ENCODE measurements at regions not wholly inside any gene's neighbourhood (a gene's known extent, or its start where the extent isn't known, plus 50 kb on each side); places are given as distances from the start of the nearest gene placed in this dataset.

GRCh38 chr7:109386959-109387358, 817.3 kb downstream of the DNAJB9 start:
- Histone ChIP-seq H3K27ac (ENCODE audit: low read depth in 1 of 2, low read length in 1 of 2) (no peak overlapping the region), H3K27me3 (ENCODE audit: control insufficient read depth in 3 of 3, insufficient read depth in 3 of 3, low read length in 2 of 3) (no peaks in the 10 kb centered on the region), H3K9me3 (ENCODE audit: control insufficient read depth in 4 of 4, insufficient read depth in 3 of 4, low read length in 3 of 4) (peaks cover 0 to 1% (median 0%) of the 10 kb centered on the region in 4 donors), H3K36me3 (ENCODE audit: control insufficient read depth in 4 of 4, insufficient read depth in 4 of 4, low read length in 4 of 4) (no peaks in the 10 kb centered on the region), H3K4me1 (ENCODE audit: control insufficient read depth in 5 of 5, insufficient read depth in 5 of 5, low read length in 5 of 5) (no peaks in the 10 kb centered on the region), H3K4me3 (no peak overlapping the region), H3K9ac (ENCODE audit: insufficient read depth in 1 of 2, low read length in 2 of 2) (no peak overlapping the region)
- 93 to 96% methylated on average over 2 of the region's 2 CpGs for WGBS, 2 donors
- no peak for DNase-seq
- TF ChIP-seq CTCF (IDR thresholded peaks at IDR 0.05; ENCODE audit: control extremely low read depth, extremely low read depth), result no peak
- ATAC-seq (ENCODE audit: insufficient read depth, low FRiP score), result no peak

DNA sequence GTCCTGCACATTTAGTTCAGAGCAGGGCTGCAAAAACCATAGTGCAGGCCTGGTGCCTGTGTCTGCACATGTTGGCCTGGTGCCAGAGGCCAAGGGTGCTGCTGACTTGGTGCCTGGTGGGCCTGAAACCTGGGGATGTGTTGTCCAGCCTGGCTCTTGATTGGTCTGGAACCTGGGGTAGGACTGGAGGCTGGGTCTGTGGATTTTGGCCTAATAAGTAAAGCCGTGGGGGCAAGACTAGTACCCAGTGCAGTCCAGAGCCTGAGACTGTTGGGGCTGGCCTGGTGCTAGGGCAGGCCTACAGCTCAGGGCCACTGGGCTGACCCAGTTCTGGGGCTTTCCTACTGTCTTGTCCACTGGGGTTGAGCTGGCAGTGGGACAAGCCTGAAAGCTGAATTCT, 817.9 kb downstream of the DNAJB9 start:
- Histone ChIP-seq H3K9ac (ENCODE audit: insufficient read depth in 1 of 2, low read length in 2 of 2) (no peak overlapping the region), H3K4me1 (ENCODE audit: control insufficient read depth in 5 of 5, insufficient read depth in 5 of 5, low read length in 5 of 5) (no peaks in the 10 kb centered on the region), H3K4me3 (no peak overlapping the region), H3K27me3 (ENCODE audit: control insufficient read depth in 3 of 3, insufficient read depth in 3 of 3, low read length in 2 of 3) (no peaks in the 10 kb centered on the region), H3K27ac (ENCODE audit: low read depth in 1 of 2, low read length in 1 of 2) (no peak overlapping the region), H3K36me3 (ENCODE audit: control insufficient read depth in 4 of 4, insufficient read depth in 4 of 4, low read length in 4 of 4) (no peaks in the 10 kb centered on the region), H3K9me3 (ENCODE audit: control insufficient read depth in 4 of 4, insufficient read depth in 3 of 4, low read length in 3 of 4) (peaks cover 0 to 1% (median 0%) of the 10 kb centered on the region in 4 donors)
- no peak for TF ChIP-seq CTCF (IDR thresholded peaks at IDR 0.05; ENCODE audit: control extremely low read depth, extremely low read depth)
- no peak for DNase-seq
- 93 to 94% methylated on average over 1 of the region's 1 CpG for WGBS, 2 donors
- no peak for ATAC-seq (ENCODE audit: insufficient read depth, low FRiP score)

DNA sequence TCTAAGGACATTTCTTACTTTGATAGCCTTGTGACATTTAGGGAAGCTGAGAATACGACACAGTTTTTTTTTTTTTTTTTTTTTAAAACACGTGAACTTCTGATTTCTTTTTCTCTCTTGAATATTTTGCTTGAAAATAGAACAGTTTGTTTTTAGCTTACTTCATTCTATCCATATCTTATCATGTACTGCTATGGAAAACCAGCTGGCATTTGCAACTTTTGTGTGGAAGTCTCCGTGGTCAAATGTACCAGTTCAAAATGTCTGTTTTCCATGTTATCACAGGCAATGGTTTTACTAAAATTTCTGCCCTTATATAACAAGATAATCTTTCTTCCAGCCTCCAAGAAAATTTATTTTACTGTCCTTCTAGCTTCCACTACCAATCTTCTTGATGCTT, 821.6 kb downstream of the DNAJB9 start:
- H3K27ac ChIP-seq (ENCODE audit: low read depth in 1 of 2, low read length in 1 of 2), result no peak overlapping the region
- ATAC-seq (ENCODE audit: insufficient read depth, low FRiP score) (no peak), DNase-seq (no peak)
- no peak overlapping the region for H3K9ac ChIP-seq (ENCODE audit: insufficient read depth in 1 of 2, low read length in 2 of 2)
- no peaks in the 10 kb centered on the region for H3K4me1 ChIP-seq (ENCODE audit: control insufficient read depth in 5 of 5, insufficient read depth in 5 of 5, low read length in 5 of 5)
- no peaks in the 10 kb centered on the region for H3K27me3 ChIP-seq (ENCODE audit: control insufficient read depth in 3 of 3, insufficient read depth in 3 of 3, low read length in 2 of 3)
- TF ChIP-seq CTCF (IDR thresholded peaks at IDR 0.05; ENCODE audit: control extremely low read depth, extremely low read depth), result no peak
- WGBS, 2 donors, result 82 to 87% methylated on average over 3 of the region's 3 CpGs
- peaks cover 0 to 1% (median 0%) of the 10 kb centered on the region in 4 donors for H3K9me3 ChIP-seq (ENCODE audit: control insufficient read depth in 4 of 4, insufficient read depth in 3 of 4, low read length in 3 of 4)
- no peak overlapping the region for H3K4me3 ChIP-seq
- H3K36me3 ChIP-seq (ENCODE audit: control insufficient read depth in 4 of 4, insufficient read depth in 4 of 4, low read length in 4 of 4), result no peaks in the 10 kb centered on the region

DNA sequence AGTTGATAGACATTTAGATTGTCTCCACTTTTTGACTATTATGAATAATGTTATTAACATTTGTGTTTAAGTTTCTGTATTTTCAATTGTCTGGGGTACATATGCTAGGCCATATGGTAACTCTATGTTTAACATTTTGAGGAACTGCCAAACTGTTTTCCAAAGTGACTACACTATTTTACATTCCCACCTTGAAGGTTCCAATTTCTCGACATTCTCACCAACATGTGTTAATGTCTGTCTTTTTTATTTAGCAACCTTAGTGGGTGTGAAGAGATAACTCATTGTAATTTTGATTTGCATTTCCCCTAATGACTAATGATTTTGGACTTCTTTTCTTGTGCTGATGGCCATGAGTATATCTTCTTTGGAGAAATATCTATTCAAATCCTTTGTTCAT, 832.4 kb downstream of the DNAJB9 start:
- WGBS, 2 donors, result 87 to 90% methylated on average over 1 of the region's 1 CpG
- no peak for DNase-seq
- H3K36me3 ChIP-seq (ENCODE audit: control insufficient read depth in 4 of 4, insufficient read depth in 4 of 4, low read length in 4 of 4), result no peaks in the 10 kb centered on the region
- no peak overlapping the region for H3K4me3 ChIP-seq
- no peaks in the 10 kb centered on the region for H3K4me1 ChIP-seq (ENCODE audit: control insufficient read depth in 5 of 5, insufficient read depth in 5 of 5, low read length in 5 of 5)
- no peak overlapping the region for H3K27ac ChIP-seq (ENCODE audit: low read depth in 1 of 2, low read length in 1 of 2)
- no peaks in the 10 kb centered on the region for H3K27me3 ChIP-seq (ENCODE audit: control insufficient read depth in 3 of 3, insufficient read depth in 3 of 3, low read length in 2 of 3)
- H3K9me3 ChIP-seq (ENCODE audit: control insufficient read depth in 4 of 4, insufficient read depth in 3 of 4, low read length in 3 of 4), result no peaks in the 10 kb centered on the region
- H3K9ac ChIP-seq (ENCODE audit: insufficient read depth in 1 of 2, low read length in 2 of 2), result no peak overlapping the region
- ATAC-seq (ENCODE audit: insufficient read depth, low FRiP score), result no peak
- TF ChIP-seq CTCF (IDR thresholded peaks at IDR 0.05; ENCODE audit: control extremely low read depth, extremely low read depth), result no peak
